Keratinocyte (primary cell): ENCODE measurements at regions not wholly inside any gene's neighbourhood (a gene's known extent, or its start where the extent isn't known, plus 50 kb on each side); places are given as distances from the start of the nearest gene placed in this dataset.

Experiments used
- DNase-seq: peaks from one replicate; pipeline ENCODE4 v3.0.0-alpha.2; 2011; ENCODE audit warnings: low read depth, missing footprints, low spot score
- FAIRE-seq: peaks from 2 replicates; lab custom pipeline; 2011; peaks lifted over from hg19 to GRCh38; lab: Jason Lieb, UNC
- H2AFZ ChIP-seq: 2 replicates; pipeline ENCODE4 v1.6.0; 2012; ENCODE audit warnings: low read length, control low read depth, inconsistent platforms; ENCODE audit not compliant: control insufficient read depth
- H3K27ac ChIP-seq: 2 replicates; pipeline ENCODE4 v1.5.1; 2011; ENCODE audit warnings: low read length; ENCODE audit not compliant: control insufficient read depth, insufficient read depth
- H3K27me3 ChIP-seq: 3 replicates; pipeline ENCODE4 v1.6.0; 2011; ENCODE audit warnings: low read length; ENCODE audit not compliant: control insufficient read depth, insufficient read depth; ENCODE audit errors: extremely low read depth
- H3K36me3 ChIP-seq, 2 experiments: 2 replicates in 1 of 2; 3 replicates in 1 of 2; pipeline ENCODE4 v1.5.1; 2011; ENCODE audit warnings: low read length in 2 of 2, mild to moderate bottlenecking in 1 of 2; ENCODE audit not compliant: control insufficient read depth in 2 of 2, insufficient read depth in 2 of 2; ENCODE audit errors: extremely low read depth in 1 of 2
- H3K4me1 ChIP-seq: 3 replicates; pipeline ENCODE4 v1.5.1; 2011; ENCODE audit warnings: low read length; ENCODE audit not compliant: control insufficient read depth, insufficient read depth; ENCODE audit errors: extremely low read depth
- H3K4me2 ChIP-seq: 3 replicates; pipeline ENCODE4 v1.6.0; 2011; ENCODE audit warnings: low read depth, low read length; ENCODE audit not compliant: control insufficient read depth, insufficient read depth; ENCODE audit errors: extremely low read depth
- H3K4me3 ChIP-seq, 3 experiments: fragments of 200-600 bp in 1 of 3; sonication (generic) in 1 of 3; 2 replicates in 2 of 3; 3 replicates in 1 of 3; pipeline ENCODE4 v1.5.1; 2011 to 2016; ENCODE audit warnings: low read length in 3 of 3, mild to moderate bottlenecking in 3 of 3, control low read depth in 2 of 3, inconsistent platforms in 1 of 3, low read depth in 1 of 3, mixed read lengths in 1 of 3, mixed run types in 1 of 3, moderate library complexity in 1 of 3; ENCODE audit not compliant: control insufficient read depth in 2 of 3, insufficient read depth in 2 of 3; ENCODE audit errors: extremely low read depth in 1 of 3
- H3K79me2 ChIP-seq: 2 replicates; pipeline ENCODE4 v1.6.0; 2012; ENCODE audit warnings: low read length; ENCODE audit not compliant: control insufficient read depth, insufficient read depth
- H3K9ac ChIP-seq: 3 replicates; pipeline ENCODE4 v1.6.0; 2011; ENCODE audit warnings: low read length; ENCODE audit not compliant: control insufficient read depth, insufficient read depth; ENCODE audit errors: extremely low read depth
- H3K9me1 ChIP-seq: 3 replicates; pipeline ENCODE4 v1.6.0; 2011; ENCODE audit warnings: low read length; ENCODE audit not compliant: control insufficient read depth, insufficient read depth; ENCODE audit errors: extremely low read depth
- H3K9me3 ChIP-seq: 2 replicates; pipeline ENCODE4 v1.5.1; 2012; ENCODE audit warnings: low read depth, low read length; ENCODE audit not compliant: control insufficient read depth
- H4K20me1 ChIP-seq: 3 replicates; pipeline ENCODE4 v1.6.0; 2011; ENCODE audit warnings: low read length; ENCODE audit not compliant: control insufficient read depth, insufficient read depth; ENCODE audit errors: extremely low read depth
- CTCF ChIP-seq, 3 experiments: IDR thresholded peaks in 1 of 3; conservative IDR thresholded peaks in 1 of 3; optimal IDR thresholded peaks in 1 of 3; 2 replicates in 2 of 3; 3 replicates in 1 of 3; pipeline versions ENCODE3 to v1.5.1; 2011; ENCODE audit warnings: low read length in 3 of 3, mild to moderate bottlenecking in 3 of 3, moderate library complexity in 2 of 3, control low read depth in 1 of 3, inconsistent platforms in 1 of 3; ENCODE audit not compliant: insufficient read depth in 2 of 3; ENCODE audit errors: extremely low read depth in 1 of 3
- EZH2 ChIP-seq: IDR thresholded peaks from one replicate; pipeline ENCODE4 v1.6.1; 2012; ENCODE audit warnings: inconsistent platforms, mild to moderate bottlenecking, low read length, moderate library complexity
- dilution Hi-C: fragments of 300-500 bp; cut with MboI; formaldehyde crosslinking; loops from one replicate; pipeline ENCODE4 v1.7.0; 2020; ENCODE audit warnings: low sequenced_read_pairs; ENCODE audit not compliant: extremely low pct_ligation_motif_present

- peaks cover 2% of the 10 kb centered on the region for H3K9me3 ChIP-seq
- FAIRE-seq (no peak), DNase-seq (no peak)
- no peak overlapping the region for H3K4me2 ChIP-seq
- H3K4me3 ChIP-seq = no peak overlapping the region
- dilution Hi-C loops = no loop called here
- TF ChIP-seq CTCF (optimal IDR thresholded peaks at IDR 0.05 in 1 of 3, IDR thresholded peaks at IDR 0.05 in 1 of 3, conservative IDR thresholded peaks at IDR 0.05 in 1 of 3; ENCODE audit: extremely low read depth in 1 of 3, insufficient read depth in 2 of 3, low read length in 3 of 3) = no peak
- TF ChIP-seq EZH2 = no peak
- no peaks in the 10 kb centered on the region for H3K79me2 ChIP-seq
- H3K9ac ChIP-seq = no peak overlapping the region
- H3K27ac ChIP-seq = no peak overlapping the region
- H2AFZ ChIP-seq = no peak overlapping the region
- no peaks in the 10 kb centered on the region for H4K20me1 ChIP-seq
- H3K36me3 ChIP-seq = no peaks in the 10 kb centered on the region
- no peaks in the 10 kb centered on the region for H3K4me1 ChIP-seq
- no peaks in the 10 kb centered on the region for H3K27me3 ChIP-seq
- no peaks in the 10 kb centered on the region for H3K9me1 ChIP-seq
Observed at GRCh38 chr12:126581655-126582054, 1516.4 kb downstream of the AACS start.

- no peaks in the 10 kb centered on the region for H3K9me1 ChIP-seq
- DNase-seq (no peak), FAIRE-seq (no peak)
- no peak overlapping the region for H2AFZ ChIP-seq
- H3K4me1 ChIP-seq = no peaks in the 10 kb centered on the region
- H3K4me3 ChIP-seq = no peak overlapping the region
- dilution Hi-C loops = no loop called here
- no peaks in the 10 kb centered on the region for H3K79me2 ChIP-seq
- H3K9ac ChIP-seq = no peak overlapping the region
- no peaks in the 10 kb centered on the region for H4K20me1 ChIP-seq
- H3K36me3 ChIP-seq = no peaks in the 10 kb centered on the region
- no peak overlapping the region for H3K4me2 ChIP-seq
- H3K27me3 ChIP-seq = no peaks in the 10 kb centered on the region
- H3K27ac ChIP-seq = no peak overlapping the region
- no peaks in the 10 kb centered on the region for H3K9me3 ChIP-seq
- TF ChIP-seq EZH2 (no peak), CTCF (optimal IDR thresholded peaks at IDR 0.05 in 1 of 3, IDR thresholded peaks at IDR 0.05 in 1 of 3, conservative IDR thresholded peaks at IDR 0.05 in 1 of 3; ENCODE audit: extremely low read depth in 1 of 3, insufficient read depth in 2 of 3, low read length in 3 of 3) (no peak)
Observed at GRCh38 chr12:126582231-126582630, 1517.0 kb downstream of the AACS start.
